ENCODE measurements at regions not wholly inside any gene's neighbourhood (a gene's known extent, or its start where the extent isn't known, plus 50 kb on each side); places are given as distances from the start of the nearest gene placed in this dataset.

- Histone ChIP-seq H3K18ac (ENCODE audit: insufficient read length, low read depth, low read length) (no peak overlapping the region), H3K4me2 (ENCODE audit: insufficient read depth, insufficient read length, low read length) (no peak overlapping the region), H4K5ac (ENCODE audit: insufficient read length, low read depth, low read length) (no peak overlapping the region), H3K56ac (ENCODE audit: insufficient read length, low read depth, low read length) (no peak overlapping the region), H3K9me3 (ENCODE audit: control insufficient read depth, low read depth, low read length) (no peaks in the 10 kb centered on the region), H2BK15ac (ENCODE audit: low read depth, low read length) (no peak overlapping the region), H2BK120ac (ENCODE audit: low read depth, low read length, poor library complexity, severe bottlenecking) (no peak overlapping the region), H3K79me2 (ENCODE audit: insufficient read depth, low read length) (no peaks in the 10 kb centered on the region), H2AK5ac (ENCODE audit: insufficient read length, low read length) (no peak overlapping the region), H4K8ac (replicated peaks; ENCODE audit: insufficient read length, low read depth, low read length) (no peak overlapping the region), H3K14ac (ENCODE audit: insufficient read depth, low read length) (no peak overlapping the region), H2AFZ (ENCODE audit: low read length) (no peak overlapping the region), H3K23ac (ENCODE audit: insufficient read length, low read depth, low read length) (no peak overlapping the region), H3K27me3 (ENCODE audit: insufficient read depth, low read length) (no peaks in the 10 kb centered on the region), H4K91ac (ENCODE audit: insufficient read length, low read depth, low read length) (no peak overlapping the region), H3K4me1 (ENCODE audit: insufficient read depth, low read length) (no peaks in the 10 kb centered on the region), H3K27ac (ENCODE audit: insufficient read length, low read depth, low read length) (no peak overlapping the region), H3K9ac (ENCODE audit: extremely low read depth, insufficient read length, low read length) (no peak overlapping the region), H2BK20ac (ENCODE audit: low read depth, low read length, poor library complexity, severe bottlenecking) (no peak overlapping the region), H3K4ac (ENCODE audit: low read depth, low read length) (no peak overlapping the region), H2BK12ac (ENCODE audit: insufficient read length, low read depth, low read length) (no peak overlapping the region), H3K23me2 (ENCODE audit: insufficient read length, low read depth, low read length, poor library complexity, severe bottlenecking) (no peaks in the 10 kb centered on the region), H3T11ph (ENCODE audit: low read length) (no peak overlapping the region), H2BK5ac (ENCODE audit: insufficient read length, low read length) (no peak overlapping the region), H3K79me1 (ENCODE audit: insufficient read depth, low read depth, low read length, poor library complexity, severe bottlenecking) (no peaks in the 10 kb centered on the region), H4K20me1 (ENCODE audit: control insufficient read depth, insufficient read depth, insufficient read length) (no peaks in the 10 kb centered on the region)
- no peak for DNase-seq
- no peaks in the 10 kb centered on the region for H3K27me3 Mint-ChIP-seq (ENCODE audit: low read depth)
- H3K27ac Mint-ChIP-seq: no peak overlapping the region
- peaks cover 5 to 8% of the 10 kb centered on the region in 2 experiments; a peak in 3 of 4 replicates for H3K4me1 Mint-ChIP-seq
- H3K36me3 Mint-ChIP-seq (ENCODE audit: insufficient read depth in 1 of 3, low read depth in 3 of 3): no peaks in the 10 kb centered on the region
- H3K4me3 Mint-ChIP-seq: no peak overlapping the region
- no peaks in the 10 kb centered on the region for H3K9me3 Mint-ChIP-seq
- WGBS (ENCODE audit: extremely low coverage, insufficient read length, low lambda C conversion rate): no CpG with 5 or more reads among the region's 5 CpGs
- TF ChIP-seq CTCF (conservative IDR thresholded peaks at IDR 0.05): no peak
Measured at GRCh38 chr14:53444677-53445312, 291.7 kb upstream of the DDHD1 start.
